Right lobe of liver (tissue), 4 donors: ENCODE measurements at regions not wholly inside any gene's neighbourhood (a gene's known extent, or its start where the extent isn't known, plus 50 kb on each side); places are given as distances from the start of the nearest gene placed in this dataset.

Experiments
- CTCF ChIP-seq, 4 donors: fragments of 200-600 bp in 3 of 4; fragments of 450-650 bp in 1 of 4; IDR thresholded peaks; one replicate each; pipeline versions ENCODE4 v1.5.1 to v1.8.0; 2016 to 2022; ENCODE audit warnings: antibody characterized with exemption in 4 of 4, mild to moderate bottlenecking in 2 of 4
- POLR2A ChIP-seq: fragments of 450-650 bp; IDR thresholded peaks from one replicate; pipeline ENCODE4 v1.6.1; 2017; ENCODE audit warnings: antibody characterized with exemption, mild to moderate bottlenecking
- donor health status: DM: no; HTN: no; CAD: no.
- donor health status: DM: no; HTN: no; CAD: no.
- donor health status: DM: no; HTN: yes; CAD: no.

GRCh38 chr2:187169864-187170263, 278.2 kb downstream of the CALCRL start:
- TF ChIP-seq CTCF (IDR thresholded peaks at IDR 0.05) (no peak), POLR2A (no peak)
